ENCODE measurements at regions not wholly inside any gene's neighbourhood (a gene's known extent, or its start where the extent isn't known, plus 50 kb on each side); places are given as distances from the start of the nearest gene placed in this dataset.

DNA sequence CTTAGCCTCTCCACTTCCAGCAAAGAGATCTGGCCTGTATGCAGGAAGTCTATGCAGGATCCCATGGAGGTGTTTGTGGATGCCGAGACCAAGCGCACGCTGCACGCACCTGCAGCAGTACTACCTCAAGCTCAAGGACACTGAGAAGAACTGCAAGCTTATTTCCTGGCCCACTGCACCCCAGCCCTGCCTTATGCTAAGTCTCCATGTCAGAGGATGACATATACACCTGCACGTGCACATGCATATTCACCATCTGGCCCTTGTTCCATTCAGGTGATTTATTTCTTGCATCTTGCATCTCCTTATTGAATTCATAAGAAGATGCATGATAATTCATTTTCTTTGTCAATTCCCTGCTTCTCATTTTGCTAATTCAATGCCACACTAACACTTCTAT lies 472.8 kb upstream of the SGCG start:
- H3K4me2 ChIP-seq: no peak overlapping the region
- TF ChIP-seq, protein P1, sequence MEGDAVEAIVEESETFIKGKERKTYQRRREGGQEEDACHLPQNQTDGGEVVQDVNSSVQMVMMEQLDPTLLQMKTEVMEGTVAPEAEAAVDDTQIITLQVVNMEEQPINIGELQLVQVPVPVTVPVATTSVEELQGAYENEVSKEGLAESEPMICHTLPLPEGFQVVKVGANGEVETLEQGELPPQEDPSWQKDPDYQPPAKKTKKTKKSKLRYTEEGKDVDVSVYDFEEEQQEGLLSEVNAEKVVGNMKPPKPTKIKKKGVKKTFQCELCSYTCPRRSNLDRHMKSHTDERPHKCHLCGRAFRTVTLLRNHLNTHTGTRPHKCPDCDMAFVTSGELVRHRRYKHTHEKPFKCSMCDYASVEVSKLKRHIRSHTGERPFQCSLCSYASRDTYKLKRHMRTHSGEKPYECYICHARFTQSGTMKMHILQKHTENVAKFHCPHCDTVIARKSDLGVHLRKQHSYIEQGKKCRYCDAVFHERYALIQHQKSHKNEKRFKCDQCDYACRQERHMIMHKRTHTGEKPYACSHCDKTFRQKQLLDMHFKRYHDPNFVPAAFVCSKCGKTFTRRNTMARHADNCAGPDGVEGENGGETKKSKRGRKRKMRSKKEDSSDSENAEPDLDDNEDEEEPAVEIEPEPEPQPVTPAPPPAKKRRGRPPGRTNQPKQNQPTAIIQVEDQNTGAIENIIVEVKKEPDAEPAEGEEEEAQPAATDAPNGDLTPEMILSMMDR (conservative IDR thresholded peaks at IDR 0.05): no peak
- TF ChIP-seq EZH2 (IDR thresholded peaks at IDR 0.05; ENCODE audit: low read depth): no peak
- CTCF ChIA-PET: no interaction called here
- H3K9me3 ChIP-seq (ENCODE audit: insufficient read depth, low read depth): no peaks in the 10 kb centered on the region; the same call in 1 of the 2 replicates
- POLR2A ChIA-PET (ENCODE audit: unreplicated experiment): no interaction called here
- H3K9me2 ChIP-seq (ENCODE audit: insufficient read depth): no peaks in the 10 kb centered on the region
- DNase-seq: no peak
- no peaks in the 10 kb centered on the region for H4K20me1 ChIP-seq (ENCODE audit: insufficient read depth)
- no peaks in the 10 kb centered on the region for H3K79me2 ChIP-seq (ENCODE audit: low read depth)
- no TSS peak for BruUV-seq (replicated peaks)
- no peak overlapping the region for H2AFZ ChIP-seq
- no peak overlapping the region for H3K4me3 ChIP-seq
- H3K36me3 ChIP-seq (ENCODE audit: low read depth): no peaks in the 10 kb centered on the region
- H3K27me3 ChIP-seq (ENCODE audit: insufficient read depth, low read depth): peaks cover 59% of the 10 kb centered on the region
- intact Hi-C loops (cut with micrococcal nuclease; ENCODE audit: unreplicated experiment): no loop called here
- H3K4me1 ChIP-seq (replicated peaks; ENCODE audit: insufficient read depth): no peaks in the 10 kb centered on the region
- H3K27ac ChIP-seq: no peak overlapping the region
- H3F3A ChIP-seq (ENCODE audit: insufficient read depth, low read depth): no peaks in the 10 kb centered on the region

DNA sequence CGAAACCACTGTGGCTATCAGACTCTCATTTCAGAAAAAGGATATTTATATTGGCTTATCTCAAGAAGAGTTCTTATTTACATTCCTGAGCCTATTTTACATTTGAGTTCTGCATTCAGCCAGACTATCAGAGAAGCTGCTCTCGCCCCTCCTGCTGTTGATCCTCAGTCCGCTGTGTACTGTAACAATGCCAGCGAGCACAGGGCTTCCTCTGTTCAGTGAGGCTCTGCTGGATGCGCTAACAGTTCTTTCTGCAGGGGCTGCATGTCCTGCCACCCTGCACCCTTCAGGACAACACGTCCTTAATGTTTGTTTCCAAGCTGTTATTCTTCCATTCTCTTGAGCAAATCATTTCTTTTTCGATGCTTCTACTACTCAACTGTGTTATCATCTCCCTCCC lies 463.7 kb upstream of the SGCG start:
- CTCF ChIA-PET: no interaction called here
- intact Hi-C loops (cut with micrococcal nuclease; ENCODE audit: unreplicated experiment): no loop called here
- BruUV-seq (replicated peaks): no TSS peak

DNA sequence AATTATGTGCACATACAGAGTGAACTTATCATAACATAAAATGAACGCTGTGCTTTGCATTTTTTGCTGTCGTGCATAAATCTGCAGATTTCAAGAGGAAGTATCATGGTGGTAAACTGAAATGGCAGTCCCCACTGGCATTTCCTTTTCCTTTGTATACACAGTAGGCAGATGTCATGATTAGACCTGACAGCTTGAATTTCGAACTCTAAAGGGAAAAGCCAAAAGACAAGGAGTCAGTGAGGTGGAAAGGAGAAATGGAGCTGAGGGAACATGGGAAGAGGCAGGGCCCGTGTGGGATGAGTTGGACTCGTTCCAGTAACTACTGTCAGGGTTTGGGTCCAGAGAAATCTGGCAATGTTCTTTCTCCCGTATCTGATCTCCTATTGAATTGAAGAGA lies 454.1 kb upstream of the SGCG start:
- no TSS peak for BruUV-seq (replicated peaks)
- no peak for DNase-seq
- no peak overlapping the region for H2AFZ ChIP-seq
- H3K79me2 ChIP-seq (ENCODE audit: low read depth): no peaks in the 10 kb centered on the region
- intact Hi-C loops (cut with micrococcal nuclease; ENCODE audit: unreplicated experiment): no loop called here
- H3K9me2 ChIP-seq (ENCODE audit: insufficient read depth): no peaks in the 10 kb centered on the region
- no peaks in the 10 kb centered on the region; the same call in 1 of the 2 replicates for H4K20me1 ChIP-seq (ENCODE audit: insufficient read depth)
- no peak overlapping the region for H3K4me2 ChIP-seq
- H3F3A ChIP-seq (ENCODE audit: insufficient read depth, low read depth): no peaks in the 10 kb centered on the region
- H3K9me3 ChIP-seq (ENCODE audit: insufficient read depth, low read depth): no peaks in the 10 kb centered on the region
- ChIA-PET POLR2A (ENCODE audit: unreplicated experiment) (no interaction called here), CTCF (no interaction called here)
- TF ChIP-seq EZH2 (IDR thresholded peaks at IDR 0.05; ENCODE audit: low read depth): no peak
- TF ChIP-seq, protein P1 (conservative IDR thresholded peaks at IDR 0.05): no peak
- no peaks in the 10 kb centered on the region for H3K4me1 ChIP-seq (replicated peaks; ENCODE audit: insufficient read depth)
- no peak overlapping the region for H3K4me3 ChIP-seq
- no peak overlapping the region for H3K27ac ChIP-seq
- H3K27me3 ChIP-seq (ENCODE audit: insufficient read depth, low read depth): peaks cover 38% of the 10 kb centered on the region
- H3K36me3 ChIP-seq (ENCODE audit: low read depth): no peaks in the 10 kb centered on the region

More for the DNA sequence above, 463.7 kb upstream of the SGCG start:
- Histone ChIP-seq H3K79me2 (ENCODE audit: low read depth) (no peaks in the 10 kb centered on the region), H4K20me1 (ENCODE audit: insufficient read depth) (no peaks in the 10 kb centered on the region), H3K36me3 (ENCODE audit: low read depth) (no peaks in the 10 kb centered on the region), H3K9me3 (ENCODE audit: insufficient read depth, low read depth) (no peaks in the 10 kb centered on the region), H3F3A (ENCODE audit: insufficient read depth, low read depth) (no peaks in the 10 kb centered on the region), H3K27me3 (ENCODE audit: insufficient read depth, low read depth) (0 out of 2 replicates have a peak, but pooled peaks cover 17% of the 10 kb centered on the region), H3K4me2 (no peak overlapping the region), H2AFZ (no peak overlapping the region), H3K4me3 (no peak overlapping the region), H3K9me2 (ENCODE audit: insufficient read depth) (no peaks in the 10 kb centered on the region), H3K4me1 (replicated peaks; ENCODE audit: insufficient read depth) (no peaks in the 10 kb centered on the region), H3K27ac (no peak overlapping the region)
- TF ChIP-seq, protein P1 (conservative IDR thresholded peaks at IDR 0.05): no peak
- no peak for TF ChIP-seq EZH2 (IDR thresholded peaks at IDR 0.05; ENCODE audit: low read depth)
- no peak for DNase-seq
- POLR2A ChIA-PET (ENCODE audit: unreplicated experiment): no interaction called here
